H7 (cell line): ENCODE measurements at regions not wholly inside any gene's neighbourhood (a gene's known extent, or its start where the extent isn't known, plus 50 kb on each side); places are given as distances from the start of the nearest gene placed in this dataset.

Experiments used
- DNase-seq: peaks from one replicate; pipeline ENCODE4 v3.0.0; 2012
- H3K27me3 ChIP-seq: 2 replicates; pipeline ENCODE4 v1.6.0; 2011; ENCODE audit warnings: mild to moderate bottlenecking, low read length; ENCODE audit not compliant: control insufficient read depth, insufficient read depth
- H3K36me3 ChIP-seq: replicated peaks from 2 replicates; pipeline ENCODE4 v1.5.1; 2011; ENCODE audit warnings: low read length; ENCODE audit not compliant: control insufficient read depth, insufficient read depth
- H3K4me3 ChIP-seq: 2 replicates; pipeline ENCODE4 v1.5.1; 2011; ENCODE audit warnings: low read depth, mild to moderate bottlenecking, control low read depth, low read length, moderate library complexity; ENCODE audit not compliant: insufficient read depth

DNA sequence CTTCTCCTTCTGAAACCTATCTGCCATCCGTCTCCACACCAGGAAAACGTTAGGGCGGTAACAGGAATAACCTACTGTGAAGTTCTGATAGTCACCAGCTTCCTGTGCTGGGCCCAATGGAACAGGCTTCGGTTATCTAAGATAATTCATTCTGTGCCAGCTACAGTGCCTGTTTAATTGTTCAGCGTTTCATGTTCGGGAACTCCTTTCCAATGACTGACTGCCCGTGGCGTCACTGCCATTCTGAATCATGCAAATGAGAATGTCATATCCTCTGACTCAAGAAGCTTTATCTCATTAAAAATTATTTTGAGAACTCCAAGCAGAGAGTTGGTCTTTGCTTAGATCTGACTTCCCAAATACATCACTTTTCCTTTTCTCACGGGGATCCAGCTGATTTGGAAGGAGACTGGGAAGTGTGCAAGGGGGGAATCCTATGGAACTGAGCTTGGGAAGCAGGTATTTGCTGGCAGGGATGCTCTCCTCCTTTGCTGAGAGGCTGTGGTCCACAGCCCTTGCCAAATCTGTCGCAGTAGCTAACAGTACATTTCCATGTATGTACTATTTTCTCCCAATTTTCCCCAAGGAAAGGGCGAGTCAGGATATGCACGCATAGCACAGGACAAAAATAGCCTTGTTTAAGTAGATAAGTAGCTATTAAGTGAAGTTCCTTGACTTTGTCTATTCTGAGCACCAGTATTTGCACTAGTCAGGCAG is 358.7 kb downstream of the LTN1 start:
- H3K4me3 ChIP-seq: no peak overlapping the region
- H3K27me3 ChIP-seq: no peaks in the 10 kb centered on the region
- DNase-seq: no peak
- no peaks in the 10 kb centered on the region for H3K36me3 ChIP-seq

GRCh38 chr21:28632755-28633408 is 359.8 kb downstream of the LTN1 start:
- Histone ChIP-seq H3K36me3 (no peaks in the 10 kb centered on the region), H3K27me3 (no peaks in the 10 kb centered on the region), H3K4me3 (no peak overlapping the region)
- no peak for DNase-seq

DNA sequence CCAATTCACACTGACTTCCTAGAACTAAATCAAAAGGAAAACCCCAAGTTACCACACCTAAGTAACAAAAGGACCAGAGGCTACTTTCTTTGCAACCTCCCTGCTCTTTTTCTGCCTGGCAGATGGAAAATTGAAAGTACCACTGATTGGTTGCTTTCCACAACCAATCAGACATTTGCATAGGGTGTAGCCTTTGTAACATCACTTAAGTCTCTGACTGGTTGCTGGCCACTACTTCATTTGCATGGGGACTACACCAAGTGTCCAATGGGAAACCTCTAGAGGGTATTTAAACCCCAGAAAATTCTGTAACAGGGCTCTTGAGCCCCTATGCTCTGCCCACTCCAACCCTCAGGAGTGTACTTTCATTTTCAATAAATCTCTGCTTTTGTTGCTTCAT is 365.0 kb downstream of the LTN1 start:
- DNase-seq: no peak
- Histone ChIP-seq H3K4me3 (no peak overlapping the region), H3K36me3 (no peaks in the 10 kb centered on the region), H3K27me3 (no peaks in the 10 kb centered on the region)

- DNase-seq: no peak
- no peak overlapping the region for H3K4me3 ChIP-seq
- H3K36me3 ChIP-seq: no peaks in the 10 kb centered on the region
- H3K27me3 ChIP-seq: no peaks in the 10 kb centered on the region
These were observed 365.4 kb downstream of the LTN1 start for GRCh38 chr21:28627261-28627660.

DNA sequence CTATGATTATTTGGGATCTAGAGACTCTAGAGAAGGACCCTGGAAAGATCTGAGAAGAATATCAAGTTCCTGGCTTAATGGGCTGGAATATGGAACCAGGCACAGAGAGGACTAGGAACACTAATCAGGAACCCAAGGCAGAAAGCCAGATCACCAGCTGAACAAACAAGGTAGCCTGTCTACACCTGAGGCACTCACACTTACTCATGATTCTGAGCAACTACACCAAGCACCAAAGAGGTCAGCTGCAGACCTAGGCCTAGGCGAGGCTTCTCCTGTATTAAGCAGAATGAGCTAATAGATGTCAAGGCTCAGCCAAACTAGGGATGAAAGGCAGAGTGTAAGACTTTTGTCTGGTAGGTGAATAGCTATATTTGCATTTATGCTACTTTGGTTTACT is 368.1 kb downstream of the LTN1 start:
- DNase-seq: no peak

DNA sequence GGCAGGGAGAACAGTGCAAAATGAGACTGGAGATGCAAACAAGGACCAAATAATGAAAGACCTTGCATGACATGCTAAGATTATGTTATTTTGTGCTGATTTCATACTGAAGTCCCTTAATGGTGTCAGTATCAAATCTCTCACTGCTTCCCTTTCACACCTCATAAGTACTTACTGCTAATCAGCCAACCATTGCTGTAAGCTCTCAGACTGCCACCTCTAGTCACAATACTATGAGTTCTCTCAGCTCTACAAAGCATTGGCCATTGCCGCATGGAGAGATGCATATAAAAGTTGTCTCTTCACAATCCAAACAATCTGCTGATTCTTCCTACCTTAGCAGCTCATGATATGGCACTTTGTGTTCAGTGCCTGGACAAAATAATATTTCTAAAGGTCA is 375.4 kb downstream of the LTN1 start:
- H3K4me3 ChIP-seq: no peak overlapping the region
- no peaks in the 10 kb centered on the region for H3K27me3 ChIP-seq
- H3K36me3 ChIP-seq: no peaks in the 10 kb centered on the region
- no peak for DNase-seq

More for the DNA sequence above, 368.1 kb downstream of the LTN1 start:
- Histone ChIP-seq H3K4me3 (no peak overlapping the region), H3K27me3 (no peaks in the 10 kb centered on the region), H3K36me3 (no peaks in the 10 kb centered on the region)

DNA sequence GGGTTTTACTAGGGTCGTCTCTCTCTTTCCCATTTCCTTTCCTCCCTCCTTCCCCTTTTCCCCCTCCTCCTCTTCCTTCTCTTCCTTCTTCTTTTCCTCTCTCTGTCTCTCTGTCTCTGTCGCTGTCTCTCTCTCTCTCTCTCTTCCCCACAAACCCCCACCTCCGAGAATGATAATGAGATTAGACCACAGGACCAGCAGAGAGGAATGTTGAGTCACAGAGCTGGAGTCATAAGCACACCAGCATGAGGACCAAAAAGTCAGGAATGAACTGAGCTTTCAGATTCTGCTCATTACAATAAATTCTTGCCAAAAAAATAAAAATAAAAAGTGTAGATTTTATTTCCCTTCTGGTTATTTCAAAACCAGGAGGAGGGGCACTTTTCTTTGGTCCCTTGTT is 377.4 kb downstream of the LTN1 start:
- H3K36me3 ChIP-seq: no peaks in the 10 kb centered on the region

GRCh38 chr21:28614791-28615190 is 377.9 kb downstream of the LTN1 start:
- H3K27me3 ChIP-seq: no peaks in the 10 kb centered on the region
- H3K4me3 ChIP-seq: no peak overlapping the region

More for the DNA sequence above, 377.4 kb downstream of the LTN1 start:
- no peaks in the 10 kb centered on the region for H3K27me3 ChIP-seq
- H3K4me3 ChIP-seq: no peak overlapping the region
- DNase-seq: no peak

GRCh38 chr21:28608646-28609045 is 384.0 kb downstream of the LTN1 start:
- H3K27me3 ChIP-seq: no peaks in the 10 kb centered on the region
- DNase-seq: no peak
- no peaks in the 10 kb centered on the region for H3K36me3 ChIP-seq
- no peak overlapping the region for H3K4me3 ChIP-seq

More at GRCh38 chr21:28614791-28615190, 377.9 kb downstream of the LTN1 start:
- no peak for DNase-seq
- H3K36me3 ChIP-seq: no peaks in the 10 kb centered on the region

GRCh38 chr21:28607545-28607944 is 385.1 kb downstream of the LTN1 start:
- no peaks in the 10 kb centered on the region for H3K27me3 ChIP-seq
- no peaks in the 10 kb centered on the region for H3K36me3 ChIP-seq
- H3K4me3 ChIP-seq: no peak overlapping the region
- DNase-seq: no peak

- H3K36me3 ChIP-seq: no peaks in the 10 kb centered on the region
- no peak overlapping the region for H3K4me3 ChIP-seq
- H3K27me3 ChIP-seq: no peaks in the 10 kb centered on the region
- DNase-seq: no peak
These were observed 387.6 kb downstream of the LTN1 start for GRCh38 chr21:28604946-28605537.

DNA sequence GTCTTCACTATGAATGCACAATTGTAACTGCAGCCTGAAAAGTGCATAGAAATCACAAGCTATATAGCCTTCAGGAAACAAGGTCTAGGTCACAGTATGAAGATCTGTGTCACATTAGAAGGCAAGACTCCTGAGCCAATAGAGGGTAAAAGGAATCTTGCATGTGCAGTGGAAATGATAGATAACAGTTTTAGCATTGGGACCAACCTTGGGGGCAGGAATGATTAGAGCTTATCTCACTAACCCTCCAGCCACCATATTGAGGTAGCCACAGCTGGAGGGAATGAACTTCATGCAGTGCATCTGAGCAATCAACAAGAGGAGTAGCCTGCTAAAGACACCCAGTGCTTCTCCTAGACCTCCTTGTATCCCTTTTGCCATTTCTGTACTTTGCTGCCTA is 390.1 kb downstream of the LTN1 start:
- H3K4me3 ChIP-seq: no peak overlapping the region
- no peaks in the 10 kb centered on the region for H3K36me3 ChIP-seq
- no peaks in the 10 kb centered on the region for H3K27me3 ChIP-seq
- DNase-seq: no peak

GRCh38 chr21:28598214-28598613 is 394.5 kb downstream of the LTN1 start:
- DNase-seq: no peak
- no peak overlapping the region for H3K4me3 ChIP-seq
- no peaks in the 10 kb centered on the region for H3K27me3 ChIP-seq
- H3K36me3 ChIP-seq: no peaks in the 10 kb centered on the region

GRCh38 chr21:28592205-28592865 is 400.3 kb downstream of the LTN1 start:
- Histone ChIP-seq H3K4me3 (no peak overlapping the region), H3K36me3 (no peaks in the 10 kb centered on the region), H3K27me3 (no peaks in the 10 kb centered on the region)
- no peak for DNase-seq

DNA sequence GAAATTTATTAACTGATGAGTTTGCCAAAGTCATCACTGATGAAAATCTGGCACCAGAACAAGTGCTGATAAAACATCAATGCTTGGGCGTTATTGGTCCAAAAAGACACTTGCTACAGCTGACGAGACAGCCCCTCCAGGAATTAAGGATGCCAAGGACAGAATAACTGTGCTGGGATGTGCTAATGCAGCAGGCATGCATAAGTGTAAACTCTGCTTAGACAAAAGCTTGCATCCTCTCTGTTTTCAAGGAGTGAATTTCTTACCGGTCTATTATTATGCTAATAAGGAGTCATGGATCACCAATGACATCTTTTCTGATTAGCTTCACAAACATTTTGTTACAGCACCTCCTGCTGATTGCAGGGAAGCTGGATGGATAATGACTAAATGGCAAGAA is 402.0 kb downstream of the LTN1 start:
- H3K4me3 ChIP-seq: no peak overlapping the region
- no peaks in the 10 kb centered on the region for H3K36me3 ChIP-seq
- DNase-seq: peak; percentile 38
- H3K27me3 ChIP-seq: no peaks in the 10 kb centered on the region
